ENCODE measurements at regions not wholly inside any gene's neighbourhood (a gene's known extent, or its start where the extent isn't known, plus 50 kb on each side); places are given as distances from the start of the nearest gene placed in this dataset.
"Not testable (repeated sequence)": the region's sequence is repeated elsewhere in the genome, so short reads cannot be mapped to it uniquely, and the experiment has no call there.

GRCh38 chr10:130261306-130261705 is 125.1 kb downstream of the GLRX3 start:
- DNase-seq (ENCODE audit: low read depth in 2 of 3, low spot score in 2 of 3) = no peak

- DNase-seq (ENCODE audit: low read depth in 2 of 3, low spot score in 2 of 3) = no peak
Observed at GRCh38 chr10:130261766-130262165, 125.6 kb downstream of the GLRX3 start.

GRCh38 chr10:130263289-130263688 is 127.1 kb downstream of the GLRX3 start:
- DNase-seq (ENCODE audit: low read depth in 2 of 3, low spot score in 2 of 3) = no peak

DNA sequence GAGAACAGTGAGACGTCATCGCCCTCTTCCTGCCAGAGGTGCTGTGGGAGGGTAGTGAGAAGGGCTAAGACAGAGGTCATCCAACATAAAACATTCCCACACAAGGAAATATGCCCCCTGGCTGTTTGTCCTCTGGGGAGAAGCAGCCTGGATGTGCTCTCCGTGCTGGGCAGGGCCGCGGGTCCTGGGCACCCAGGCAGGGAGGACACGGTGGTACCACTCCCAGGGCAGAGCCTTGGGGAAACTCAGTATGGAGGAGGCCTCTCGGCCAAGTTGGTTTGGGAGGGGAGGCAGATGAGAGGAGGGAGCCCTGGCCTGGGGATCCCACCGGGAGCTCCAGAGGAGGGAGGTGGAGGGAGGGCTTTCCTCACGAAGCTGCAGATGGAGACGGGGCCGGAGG is 129.4 kb downstream of the GLRX3 start:
- no peak for DNase-seq (ENCODE audit: low read depth in 2 of 3, low spot score in 2 of 3)

GRCh38 chr10:130282492-130283218 is 146.5 kb downstream of the GLRX3 start:
- no peak for DNase-seq (ENCODE audit: low read depth in 2 of 3, low spot score in 2 of 3)

DNA sequence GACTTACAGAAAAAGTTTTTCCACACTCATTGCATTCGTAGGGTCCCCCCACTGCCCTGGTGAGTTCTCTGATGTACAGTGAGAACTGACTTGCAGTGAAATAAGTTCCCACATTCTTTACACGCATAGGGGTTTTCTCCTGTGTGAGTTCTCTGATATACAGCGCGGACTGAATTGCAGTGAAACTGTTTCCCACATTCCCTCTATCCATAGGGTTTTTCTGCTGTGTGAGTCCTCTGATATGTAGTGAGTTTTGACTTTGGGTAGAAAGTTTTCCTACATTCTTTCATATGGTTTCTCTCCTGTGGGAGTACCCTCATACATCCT is 147.0 kb downstream of the GLRX3 start:
- no peak for DNase-seq (ENCODE audit: low read depth in 2 of 3, low spot score in 2 of 3)

- DNase-seq (ENCODE audit: low read depth in 2 of 3, low spot score in 2 of 3) = not testable (repeated sequence)
Observed at GRCh38 chr10:130295761-130296160, 159.6 kb downstream of the GLRX3 start.

GRCh38 chr10:130300608-130301020 is 164.4 kb downstream of the GLRX3 start:
- DNase-seq (ENCODE audit: low read depth in 2 of 3, low spot score in 2 of 3) = peak; percentile 1 to 57 (median 23)

DNA sequence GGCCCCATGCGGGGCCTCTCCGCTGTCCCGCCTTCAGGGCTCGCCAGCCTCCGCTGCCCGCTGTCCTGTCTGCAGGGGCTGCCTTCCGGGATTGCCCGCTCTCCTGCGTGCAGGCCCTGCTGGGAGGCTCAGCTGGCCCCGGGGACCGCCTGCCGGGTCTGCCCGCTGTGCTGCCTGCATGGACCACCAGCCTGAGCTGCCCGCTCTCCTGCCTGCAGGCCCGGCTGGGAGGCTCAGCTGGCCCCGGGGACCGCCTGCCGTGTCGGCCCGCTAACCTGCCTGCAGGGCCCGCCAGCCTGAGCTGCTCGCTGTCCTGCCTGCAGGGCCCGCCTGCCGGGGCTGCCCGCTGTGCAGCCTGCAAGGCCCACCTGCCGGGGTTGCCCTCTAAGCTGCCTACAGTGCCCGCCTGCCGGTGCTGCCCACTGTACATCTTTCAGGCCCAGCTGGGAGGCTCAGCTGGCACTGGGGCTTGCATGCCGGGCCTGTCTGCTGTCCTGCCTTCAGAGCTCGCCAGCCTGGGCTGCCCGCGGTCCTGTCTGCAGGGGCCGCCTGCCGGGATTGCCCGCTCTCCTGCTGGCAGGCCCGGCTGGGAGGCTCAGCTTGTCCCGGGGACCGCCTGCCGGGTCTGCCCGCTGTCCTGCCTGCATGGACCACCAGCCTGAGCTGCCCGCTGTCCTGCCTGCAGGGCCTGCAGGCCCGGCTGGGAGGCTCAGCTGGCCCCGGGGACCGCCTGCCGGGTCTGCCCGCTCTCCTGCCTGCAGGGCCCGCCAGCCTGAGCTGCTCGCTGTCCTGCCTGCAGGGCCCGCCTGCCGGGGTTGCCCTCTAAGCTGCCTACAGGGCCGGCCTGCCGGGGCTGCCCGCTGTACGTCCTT is 165.1 kb downstream of the GLRX3 start:
- DNase-seq (ENCODE audit: low read depth in 2 of 3, low spot score in 2 of 3) = peak; percentile 9 to 75 (median 31)

DNA sequence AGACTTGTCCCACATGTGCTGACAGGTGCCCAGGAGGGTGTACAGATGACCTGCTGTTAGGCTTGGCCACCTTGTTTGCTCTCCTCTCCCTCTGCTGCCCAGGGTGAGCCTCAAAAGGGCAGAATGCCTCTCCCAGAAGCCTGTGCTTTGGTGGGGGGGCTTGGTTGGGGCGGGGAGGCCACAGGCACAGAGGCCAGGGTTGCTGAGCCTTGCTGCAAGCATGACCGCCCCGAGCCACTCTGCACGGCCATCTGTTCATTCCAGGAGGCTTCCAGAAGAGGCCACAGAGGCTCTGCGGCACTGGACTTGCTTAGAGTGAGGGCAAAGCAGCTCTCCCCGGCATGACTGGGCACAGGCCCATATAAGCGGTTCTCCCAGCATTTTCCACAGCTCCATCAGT is 190.8 kb downstream of the GLRX3 start:
- no peak for DNase-seq (ENCODE audit: low read depth in 2 of 3, low spot score in 2 of 3)

GRCh38 chr10:130329792-130330191 is 193.6 kb downstream of the GLRX3 start:
- DNase-seq (ENCODE audit: low read depth in 2 of 3, low spot score in 2 of 3) = no peak

- DNase-seq (ENCODE audit: low read depth in 2 of 3, low spot score in 2 of 3) = peak in 1 of 3 donors; percentile 37
Observed at GRCh38 chr10:130333185-130333584, 197.0 kb downstream of the GLRX3 start.

DNA sequence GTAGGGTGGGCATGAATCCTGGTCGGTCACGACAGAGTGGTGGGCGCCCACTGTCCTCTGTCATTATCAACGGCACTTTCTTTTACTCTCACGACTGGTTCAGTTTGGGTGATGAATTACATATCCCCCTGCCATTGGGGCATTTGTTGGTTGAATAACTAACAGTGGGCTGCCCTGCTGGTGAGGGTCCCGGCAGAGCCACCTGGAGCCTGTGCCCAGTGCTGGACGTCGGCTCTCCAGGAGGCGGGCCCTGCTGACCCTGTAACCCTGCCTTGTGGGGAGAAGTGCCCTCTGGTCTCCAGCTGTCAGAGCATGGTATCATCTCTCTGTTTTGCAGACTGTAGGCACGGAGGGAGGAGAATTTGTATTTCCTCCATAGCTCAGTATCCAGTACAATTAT is 199.1 kb downstream of the GLRX3 start:
- no peak for DNase-seq (ENCODE audit: low read depth in 2 of 3, low spot score in 2 of 3)

DNA sequence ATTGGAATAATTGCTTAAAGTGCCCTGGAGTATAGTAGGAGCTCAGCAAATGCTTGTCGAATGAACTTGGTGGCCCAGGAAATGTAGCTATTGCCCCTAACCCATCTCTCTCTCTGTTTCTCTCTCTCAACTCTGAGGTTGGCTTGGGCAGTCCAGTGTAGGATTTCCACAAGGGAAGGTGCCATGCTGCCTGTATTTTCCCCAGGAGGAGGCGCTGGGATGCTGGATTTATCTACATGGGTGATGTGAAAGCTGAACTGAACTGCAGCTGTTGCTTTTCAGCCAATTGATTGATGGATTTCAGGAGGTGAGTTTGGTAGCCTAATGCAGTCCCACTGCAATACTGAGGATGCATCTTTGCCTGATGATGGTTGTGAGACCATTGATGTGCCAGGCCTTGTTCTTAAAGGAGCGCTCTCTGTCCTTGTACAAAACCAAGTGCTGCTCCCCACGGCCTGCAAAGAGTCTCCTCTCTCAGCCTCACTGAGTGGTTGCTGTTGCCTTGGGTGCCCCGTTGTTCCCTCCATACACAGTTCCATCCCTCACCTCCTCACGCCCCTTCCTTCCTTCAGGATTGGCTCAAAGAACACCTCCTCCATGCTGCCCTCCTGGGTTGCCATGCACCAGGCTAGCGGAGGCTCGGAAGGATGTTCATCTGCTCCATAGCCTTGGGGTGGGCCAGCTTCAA is 200.6 kb downstream of the GLRX3 start:
- DNase-seq (ENCODE audit: low read depth in 2 of 3, low spot score in 2 of 3) = no peak

GRCh38 chr10:130337305-130337640 is 201.1 kb downstream of the GLRX3 start:
- no peak for DNase-seq (ENCODE audit: low read depth in 2 of 3, low spot score in 2 of 3)

DNA sequence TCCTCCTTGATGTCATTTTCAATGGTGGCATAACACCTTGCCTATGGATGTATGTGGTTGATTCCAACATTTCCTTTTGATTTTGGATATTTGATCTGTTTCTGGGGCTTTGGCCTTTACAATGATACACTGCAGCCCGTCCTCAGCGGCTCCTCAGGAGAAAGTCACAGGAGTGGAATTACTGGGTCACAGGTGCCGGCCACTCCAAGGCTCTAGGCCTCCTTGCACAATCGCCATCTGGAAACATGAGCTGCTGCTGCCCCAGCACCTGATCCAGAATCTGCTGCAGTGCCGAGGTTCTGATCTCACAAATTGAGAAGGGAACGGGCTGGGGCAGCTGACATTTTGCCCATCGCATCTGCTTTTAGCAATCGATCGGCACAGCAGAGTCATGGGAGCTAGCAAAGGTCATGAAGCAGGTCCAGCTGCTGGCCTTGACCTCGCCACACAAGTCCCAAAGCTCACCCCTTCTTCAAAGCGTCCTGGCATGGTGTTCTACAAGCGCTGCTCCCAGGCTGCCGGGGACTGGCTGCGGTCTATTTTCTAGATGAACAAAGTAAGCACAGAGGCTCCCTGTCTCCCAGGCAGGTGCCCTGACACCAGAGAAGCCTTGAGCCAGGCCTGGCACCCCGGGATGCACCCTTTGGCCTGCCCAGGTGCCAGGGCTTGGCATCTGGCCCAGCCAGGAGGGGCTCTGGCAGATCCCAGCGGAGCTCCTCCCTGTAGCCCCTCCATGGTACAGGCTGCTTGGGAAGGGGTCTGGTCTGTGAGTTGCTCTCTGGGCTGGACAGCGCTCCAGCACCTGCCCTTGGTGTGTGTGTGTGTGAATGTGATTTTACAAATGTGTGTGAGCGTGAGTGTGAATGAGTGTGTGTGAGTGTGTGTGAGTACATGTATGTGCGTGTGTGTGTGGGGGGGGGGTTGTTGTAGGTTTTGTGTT is 201.8 kb downstream of the GLRX3 start:
- no peak for DNase-seq (ENCODE audit: low read depth in 2 of 3, low spot score in 2 of 3)

- no peak for DNase-seq (ENCODE audit: low read depth in 2 of 3, low spot score in 2 of 3)
Observed at GRCh38 chr10:130338636-130339024, 202.4 kb downstream of the GLRX3 start.

DNA sequence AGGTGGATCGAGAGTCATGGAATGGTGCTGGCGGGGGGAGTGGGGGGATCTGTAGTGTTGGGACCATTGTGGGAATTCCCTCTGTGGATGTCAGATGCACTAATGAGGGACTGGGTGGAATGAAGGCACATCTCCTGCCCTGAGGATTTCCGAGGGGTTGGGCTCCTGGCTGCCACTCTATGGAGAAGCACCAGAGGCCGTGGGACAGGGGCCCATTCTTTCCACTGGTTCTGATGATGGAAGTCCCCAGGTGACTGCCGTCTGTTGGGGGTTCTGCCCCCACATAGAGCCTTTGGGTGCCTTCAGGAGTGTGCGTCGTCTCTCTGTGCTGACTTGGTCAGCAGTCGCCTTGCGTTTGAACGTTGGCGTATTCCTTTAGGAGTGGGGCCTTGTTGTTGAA is 202.9 kb downstream of the GLRX3 start:
- no peak for DNase-seq (ENCODE audit: low read depth in 2 of 3, low spot score in 2 of 3)

GRCh38 chr10:130339911-130340310 is 203.7 kb downstream of the GLRX3 start:
- DNase-seq (ENCODE audit: low read depth in 2 of 3, low spot score in 2 of 3) = no peak

- DNase-seq (ENCODE audit: low read depth in 2 of 3, low spot score in 2 of 3) = no peak
Observed at GRCh38 chr10:130340816-130341215, 204.6 kb downstream of the GLRX3 start.

DNA sequence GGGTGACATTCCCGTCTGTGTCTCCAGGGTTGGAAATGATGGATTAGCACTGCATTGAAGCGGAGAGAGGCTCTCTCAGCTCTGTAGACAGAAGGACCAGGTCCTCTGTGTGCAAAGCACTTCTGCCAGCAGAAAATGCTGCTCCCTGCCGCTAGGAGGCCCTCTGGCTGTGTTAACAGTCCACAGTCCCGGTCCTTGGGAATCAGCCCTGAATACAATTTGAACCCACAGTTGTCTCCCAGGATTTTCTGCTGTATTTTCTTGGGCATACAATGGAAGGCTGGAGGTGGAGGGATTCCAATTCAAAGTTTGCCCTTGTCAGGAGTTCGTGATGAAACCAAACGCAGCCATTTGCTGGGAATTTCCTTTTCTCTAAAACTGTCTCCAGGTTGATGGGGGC is 205.2 kb downstream of the GLRX3 start:
- DNase-seq (ENCODE audit: low read depth in 2 of 3, low spot score in 2 of 3) = peak in 2 of 3 donors; percentile 6 to 27

Data from hematopoietic multipotent progenitor cell (in vitro differentiated cells).